H1 (cell line): ENCODE measurements at regions not wholly inside any gene's neighbourhood (a gene's known extent, or its start where the extent isn't known, plus 50 kb on each side); places are given as distances from the start of the nearest gene placed in this dataset.

Source experiments
- CTCF ChIA-PET: fragments of 300-600 bp; sonication (Branson Sonifier 250); formaldehyde crosslinking; loops from one replicate; lab custom pipeline; 2021; ENCODE audit not compliant: partially characterized antibody; lab: Charles Lee
- POLR2A ChIA-PET: fragments of 300-600 bp; sonication (Branson Sonifier 250); formaldehyde crosslinking; loops from one replicate; lab custom pipeline; 2021; ENCODE audit warnings: inconsistent platforms; ENCODE audit not compliant: partially characterized antibody; lab: Charles Lee
- DNase-seq, 2 experiments: peaks; one replicate each; pipeline versions ENCODE4 v3.0.0 to v3.0.0-alpha.2; 2010 to 2022; ENCODE audit warnings: low spot score in 2 of 2, low read depth in 1 of 2, mixed read lengths in 1 of 2
- FAIRE-seq: peaks from 2 replicates; lab custom pipeline; 2011; peaks lifted over from hg19 to GRCh38; lab: Jason Lieb, UNC
- H2AFZ ChIP-seq: 2 replicates; pipeline ENCODE4 v1.8.1; 2012; ENCODE audit warnings: low read length, inconsistent platforms
- H2AK5ac ChIP-seq: 2 replicates; pipeline ENCODE4 v1.6.1; 2013; ENCODE audit warnings: low read depth, low read length
- H2BK120ac ChIP-seq: replicated peaks from 2 replicates; pipeline ENCODE3; 2013; ENCODE audit warnings: low read depth, low read length, inconsistent platforms
- H2BK12ac ChIP-seq: 2 replicates; pipeline ENCODE4 v1.6.1; 2013; ENCODE audit warnings: low read depth, low read length
- H2BK15ac ChIP-seq: 2 replicates; pipeline ENCODE4 v1.6.1; 2013; ENCODE audit warnings: low read length
- H2BK20ac ChIP-seq: 2 replicates; pipeline ENCODE4 v1.6.1; 2013; ENCODE audit warnings: low read length
- H2BK5ac ChIP-seq: 2 replicates; pipeline ENCODE4 v1.6.1; 2013; ENCODE audit warnings: low read depth, low read length
- H3K14ac ChIP-seq: 2 replicates; pipeline ENCODE4 v1.6.1; 2013; ENCODE audit warnings: inconsistent platforms; ENCODE audit not compliant: insufficient read length
- H3K18ac ChIP-seq: 2 replicates; pipeline ENCODE4 v1.6.1; 2013; ENCODE audit warnings: low read length; ENCODE audit errors: extremely low read depth
- H3K23ac ChIP-seq: 2 replicates; pipeline ENCODE4 v1.6.1; 2013; ENCODE audit warnings: inconsistent platforms; ENCODE audit not compliant: insufficient read length
- H3K23me2 ChIP-seq: 2 replicates; pipeline ENCODE4 v1.6.1; 2013; ENCODE audit warnings: low read depth, low read length
- H3K27ac ChIP-seq: 2 replicates; pipeline ENCODE4 v1.6.1; 2011; ENCODE audit warnings: low read depth, low read length, inconsistent platforms
- H3K27me3 ChIP-seq, 4 experiments: replicated peaks in 1 of 4; 1 replicate in 1 of 4; 2 replicates in 3 of 4; pipeline versions ENCODE4 v1.6.1 to v1.8.1; 2011 to 2013; ENCODE audit warnings: low read length in 3 of 4, mild to moderate bottlenecking in 3 of 4, inconsistent platforms in 2 of 4, mixed read lengths in 2 of 4, moderate library complexity in 1 of 4; ENCODE audit not compliant: control insufficient read depth in 3 of 4, insufficient read depth in 3 of 4; ENCODE audit errors: extremely low read depth in 1 of 4
- H3K36me3 ChIP-seq, 4 experiments: 2 replicates each; pipeline versions ENCODE4 v1.6.1 to v1.8.1; 2011 to 2013; ENCODE audit warnings: mild to moderate bottlenecking in 4 of 4, low read length in 3 of 4, moderate library complexity in 2 of 4, control low read depth in 1 of 4, inconsistent platforms in 1 of 4; ENCODE audit not compliant: insufficient read depth in 4 of 4, control insufficient read depth in 2 of 4
- H3K4ac ChIP-seq: replicated peaks from 2 replicates; pipeline ENCODE3; 2013; ENCODE audit warnings: low read length, low read depth, mixed read lengths, inconsistent platforms; ENCODE audit not compliant: insufficient read length
- H3K4me1 ChIP-seq, 4 experiments: replicated peaks in 1 of 4; 1 replicate in 1 of 4; 2 replicates in 3 of 4; pipeline versions ENCODE4 v1.6.1 to v1.8.1; 2011 to 2013; ENCODE audit warnings: low read length in 3 of 4, inconsistent platforms in 2 of 4, mixed read lengths in 1 of 4; ENCODE audit not compliant: insufficient read depth in 4 of 4, control insufficient read depth in 3 of 4
- H3K4me2 ChIP-seq, 2 experiments: 2 replicates each; pipeline versions ENCODE4 v1.6.1 to v1.8.1; 2011 to 2013; ENCODE audit warnings: low read depth in 2 of 2, low read length in 2 of 2, control low read depth in 1 of 2, inconsistent platforms in 1 of 2, mild to moderate bottlenecking in 1 of 2; ENCODE audit not compliant: insufficient read depth in 1 of 2
- H3K4me3 ChIP-seq, 4 experiments: fragments of 200-600, 300-600 bp in 1 of 4; sonication (generic), shearing (Covaris generic), sonication (Bioruptor Twin) in 1 of 4; 2 replicates each; pipeline versions ENCODE4 v1.5.1 to v1.8.1; 2011 to 2016; ENCODE audit warnings: low read length in 4 of 4, low read depth in 3 of 4, control low read depth in 2 of 4, inconsistent platforms in 2 of 4, mild to moderate bottlenecking in 2 of 4, mixed read lengths in 1 of 4, moderate library complexity in 1 of 4; ENCODE audit not compliant: insufficient read depth in 2 of 4; ENCODE audit errors: extremely low read depth in 1 of 4
- H3K56ac ChIP-seq: replicated peaks from 2 replicates; pipeline ENCODE3; 2013; ENCODE audit warnings: low read depth, mild to moderate bottlenecking, mixed read lengths, low read length, inconsistent platforms; ENCODE audit not compliant: insufficient read length
- H3K79me1 ChIP-seq: 2 replicates; pipeline ENCODE4 v1.6.1; 2013; ENCODE audit warnings: low read depth, low read length, control low read depth
- H3K79me2 ChIP-seq, 2 experiments: 2 replicates each; pipeline versions ENCODE4 v1.6.1 to v1.8.1; 2012 to 2013; ENCODE audit warnings: low read length in 2 of 2, mild to moderate bottlenecking in 2 of 2, inconsistent platforms in 1 of 2; ENCODE audit not compliant: insufficient read depth in 2 of 2, control insufficient read depth in 1 of 2
- H3K9ac ChIP-seq, 4 experiments: replicated peaks in 1 of 4; 1 replicate in 1 of 4; 2 replicates in 3 of 4; pipeline versions ENCODE4 v1.6.1 to v1.8.1; 2011 to 2013; ENCODE audit warnings: low read depth in 3 of 4, low read length in 3 of 4, control low read depth in 2 of 4, mild to moderate bottlenecking in 2 of 4, moderate library complexity in 2 of 4, inconsistent platforms in 1 of 4; ENCODE audit errors: extremely low read depth in 1 of 4
- H3K9me3 ChIP-seq, 2 experiments: 2 replicates each; pipeline versions ENCODE4 v1.6.1 to v1.8.1; 2012 to 2013; ENCODE audit warnings: mild to moderate bottlenecking in 2 of 2, moderate library complexity in 2 of 2, control low read depth in 1 of 2, inconsistent platforms in 1 of 2, low read depth in 1 of 2, low read length in 1 of 2, mixed read lengths in 1 of 2; ENCODE audit not compliant: insufficient read depth in 2 of 2
- H4K20me1 ChIP-seq, 2 experiments: replicated peaks in 1 of 2; 2 replicates each; pipeline versions ENCODE3 to v1.8.1; 2011 to 2013; ENCODE audit warnings: inconsistent platforms in 2 of 2, low read length in 2 of 2, mild to moderate bottlenecking in 1 of 2; ENCODE audit not compliant: insufficient read depth in 2 of 2, control insufficient read depth in 1 of 2
- H4K5ac ChIP-seq: 2 replicates; pipeline ENCODE4 v1.6.1; 2013; ENCODE audit warnings: low read length, low read depth, mixed read lengths, inconsistent platforms; ENCODE audit not compliant: insufficient read length
- H4K8ac ChIP-seq: 2 replicates; pipeline ENCODE4 v1.8.0; 2013; ENCODE audit warnings: mild to moderate bottlenecking, moderate library complexity, low read length, inconsistent platforms; ENCODE audit not compliant: insufficient read depth; ENCODE audit errors: extremely low read depth
- H4K91ac ChIP-seq: replicated peaks from 2 replicates; pipeline ENCODE3; 2013; ENCODE audit warnings: low read length, mixed read lengths, inconsistent platforms; ENCODE audit not compliant: insufficient read length
- GTF2F1 ChIP-seq: IDR thresholded peaks from 2 replicates; pipeline ENCODE4 v1.6.1; 2012; ENCODE audit warnings: low read depth, low read length, improper control_type of control experiment, borderline replicate concordance
- KDM4A ChIP-seq: IDR thresholded peaks from one replicate; pipeline ENCODE4 v1.7.1; 2012; ENCODE audit warnings: low read depth, mild to moderate bottlenecking, moderate library complexity, low read length, inconsistent platforms; ENCODE audit not compliant: severe bottlenecking
- RFX5 ChIP-seq: IDR thresholded peaks from 2 replicates; pipeline ENCODE4 v1.6.1; 2011; ENCODE audit warnings: low read depth, low read length, improper control_type of control experiment, borderline replicate concordance
- SAP30 ChIP-seq: fragments of 300-600 bp; sonication (generic); IDR thresholded peaks from 2 replicates; pipeline ENCODE4 v1.7.1; 2012; ENCODE audit warnings: low read length, moderate library complexity, mild to moderate bottlenecking, inconsistent platforms; ENCODE audit not compliant: insufficient read depth, insufficient replicate concordance
- SIX5 ChIP-seq: IDR thresholded peaks from 2 replicates; pipeline ENCODE4 v1.6.1; 2011; ENCODE audit warnings: mild to moderate bottlenecking, low read depth, low read length
- SP2 ChIP-seq: IDR thresholded peaks from 2 replicates; pipeline ENCODE4 v1.6.1; 2012; ENCODE audit warnings: mild to moderate bottlenecking, low read length, inconsistent platforms
- YY1 ChIP-seq: IDR thresholded peaks from 2 replicates; pipeline ENCODE4 v1.6.1; 2011; ENCODE audit warnings: low read depth, mild to moderate bottlenecking, low read length
- WGBS, 2 experiments: shearing (Covaris generic) in 1 of 2; methylation state at CpG; one replicate each; pipeline versions ENCODE4 v1.1.6 to v1.1.7; 2013 to 2015; ENCODE audit warnings: low lambda C conversion rate in 2 of 2, mixed read lengths in 2 of 2, inconsistent platforms in 1 of 2, low coverage in 1 of 2, missing lambda C conversion rate in 1 of 2; ENCODE audit not compliant: insufficient replicate concordance in 2 of 2, insufficient coverage in 1 of 2, insufficient read length in 1 of 2; ENCODE audit errors: extremely low coverage in 1 of 2, missing lambda C conversion rate in 1 of 2; 5-methylcytosine and 5-hydroxymethylcytosine counted together
- TF ChIP-seq, protein P1 (sequence below): IDR thresholded peaks from 2 replicates; pipeline ENCODE4 v1.6.1; 2011; ENCODE audit warnings: low read depth, mild to moderate bottlenecking, low read length; ENCODE audit not compliant: insufficient read depth

- no peak overlapping the region for H3K23ac ChIP-seq
- POLR2A ChIA-PET = no interaction called here
- TF ChIP-seq SP2 (no peak), KDM4A (no peak), GTF2F1 (no peak), RFX5 (no peak), SIX5 (peak; percentile 55), SAP30 (no peak), YY1 (peak; percentile 57; the same call in 1 of the 2 replicates)
- TF ChIP-seq, protein P1, sequence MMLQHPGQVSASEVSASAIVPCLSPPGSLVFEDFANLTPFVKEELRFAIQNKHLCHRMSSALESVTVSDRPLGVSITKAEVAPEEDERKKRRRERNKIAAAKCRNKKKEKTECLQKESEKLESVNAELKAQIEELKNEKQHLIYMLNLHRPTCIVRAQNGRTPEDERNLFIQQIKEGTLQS = no peak
- no peak overlapping the region for H2BK120ac ChIP-seq
- no peaks in the 10 kb centered on the region for H3K27me3 ChIP-seq
- no peak overlapping the region for H2BK12ac ChIP-seq
- H2BK20ac ChIP-seq = no peak overlapping the region
- no peak overlapping the region for H2BK5ac ChIP-seq
- H4K91ac ChIP-seq = no peak overlapping the region
- H2AK5ac ChIP-seq = no peak overlapping the region
- no peak overlapping the region for H3K4me2 ChIP-seq
- no peak overlapping the region for H3K56ac ChIP-seq
- no peaks in the 10 kb centered on the region for H3K36me3 ChIP-seq
- H2AFZ ChIP-seq = peak overlapping the region; percentile 80
- no peaks in the 10 kb centered on the region for H3K23me2 ChIP-seq
- no peak overlapping the region for H3K27ac ChIP-seq
- H2BK15ac ChIP-seq = no peak overlapping the region
- no peak for FAIRE-seq
- H4K8ac ChIP-seq = no peak overlapping the region
- no peaks in the 10 kb centered on the region for H3K9me3 ChIP-seq
- no peak overlapping the region for H3K18ac ChIP-seq
- no peaks in the 10 kb centered on the region for H4K20me1 ChIP-seq
- H3K4me1 ChIP-seq = no peaks in the 10 kb centered on the region
- H3K79me1 ChIP-seq = no peaks in the 10 kb centered on the region
- no peak overlapping the region for H3K9ac ChIP-seq
- WGBS, 2 experiments = 75% methylated on average over 1 of the region's 1 CpG; no CpG with 5 or more reads in 1 of the 2 experiments
- H3K14ac ChIP-seq = no peak overlapping the region
- no peak for DNase-seq
- H3K4ac ChIP-seq = no peak overlapping the region
- no peak overlapping the region for H4K5ac ChIP-seq
- H3K79me2 ChIP-seq = no peaks in the 10 kb centered on the region
- CTCF ChIA-PET = interaction anchor here (0.8 to 3.2 kb wide), 4 partner anchors 15 to 355 kb away, joined by 3 to 19 read pairs (median 3); no protein-coding TSS in a partner anchor
- no peak overlapping the region for H3K4me3 ChIP-seq
These were observed 101.4 kb upstream of the XYLT1 start for GRCh38 chr16:17572145-17572544.
